Kidney epithelial cell (primary cell): ENCODE measurements at regions not wholly inside any gene's neighbourhood (a gene's known extent, or its start where the extent isn't known, plus 50 kb on each side); places are given as distances from the start of the nearest gene placed in this dataset.

Experiments used
- DNase-seq: peaks from one replicate; pipeline ENCODE4 v3.0.0-alpha.2; 2010; ENCODE audit warnings: low read depth
- H3K27me3 ChIP-seq: 2 replicates; pipeline ENCODE4 v1.6.0; 2011; ENCODE audit warnings: low read length; ENCODE audit not compliant: control insufficient read depth, insufficient read depth
- H3K36me3 ChIP-seq: 2 replicates; pipeline ENCODE4 v1.5.1; 2011; ENCODE audit warnings: low read length; ENCODE audit not compliant: control insufficient read depth, insufficient read depth
- H3K4me3 ChIP-seq: 2 replicates; pipeline ENCODE4 v1.5.1; 2011; ENCODE audit warnings: low read depth, mild to moderate bottlenecking, control low read depth, low read length
- CTCF ChIP-seq: IDR thresholded peaks from 2 replicates; pipeline ENCODE4 v1.5.1; 2011; ENCODE audit warnings: mild to moderate bottlenecking, moderate library complexity, low read length, control low read depth, inconsistent platforms; ENCODE audit not compliant: insufficient read depth, poor library complexity, severe bottlenecking

GRCh38 chr12:90572778-90573177 is 382.2 kb downstream of the CCER1 start:
- TF ChIP-seq CTCF, result no peak
- no peak for DNase-seq
- no peaks in the 10 kb centered on the region for H3K36me3 ChIP-seq
- no peaks in the 10 kb centered on the region for H3K27me3 ChIP-seq
- no peak overlapping the region for H3K4me3 ChIP-seq

- TF ChIP-seq CTCF, result no peak
Measured at GRCh38 chr12:90569685-90570084, 385.3 kb downstream of the CCER1 start.

GRCh38 chr12:90562671-90563070 is 392.3 kb downstream of the CCER1 start:
- no peak for DNase-seq
- TF ChIP-seq CTCF, result no peak
- Histone ChIP-seq H3K4me3 (no peak overlapping the region), H3K36me3 (no peaks in the 10 kb centered on the region), H3K27me3 (no peaks in the 10 kb centered on the region)

More at GRCh38 chr12:90569685-90570084, 385.3 kb downstream of the CCER1 start:
- Histone ChIP-seq H3K36me3 (no peaks in the 10 kb centered on the region), H3K27me3 (no peaks in the 10 kb centered on the region), H3K4me3 (no peak overlapping the region)
- no peak for DNase-seq

- Histone ChIP-seq H3K27me3 (no peaks in the 10 kb centered on the region), H3K4me3 (no peak overlapping the region), H3K36me3 (no peaks in the 10 kb centered on the region)
- no peak for TF ChIP-seq CTCF
- DNase-seq, result no peak
Measured at GRCh38 chr12:90548595-90548994, 406.4 kb downstream of the CCER1 start.

- Histone ChIP-seq H3K4me3 (no peak overlapping the region), H3K27me3 (no peaks in the 10 kb centered on the region), H3K36me3 (no peaks in the 10 kb centered on the region)
- no peak for DNase-seq
- no peak for TF ChIP-seq CTCF
Measured at GRCh38 chr12:90546511-90546910, 408.5 kb downstream of the CCER1 start.

- TF ChIP-seq CTCF, result no peak
- Histone ChIP-seq H3K4me3 (no peak overlapping the region), H3K36me3 (no peaks in the 10 kb centered on the region), H3K27me3 (no peaks in the 10 kb centered on the region)
- DNase-seq, result no peak
Measured at GRCh38 chr12:90543841-90544240, 411.1 kb downstream of the CCER1 start.
